K562 (cell line): ENCODE measurements at regions not wholly inside any gene's neighbourhood (a gene's known extent, or its start where the extent isn't known, plus 50 kb on each side); places are given as distances from the start of the nearest gene placed in this dataset.

Experiments used
- ATAC-seq: fragments of 200-7000 bp; cut with Tn5 transposase; 3 replicates; pipeline ENCODE4 v1.9.1; 2020; ENCODE audit warnings: moderate library complexity
- BruUV-seq: library from RNA; stranded (reverse); fragments of 400-500 nt; replicated peaks from 2 replicates; lab custom pipeline; 2021; lab: Mats Ljungman, UMichigan
- CTCF ChIA-PET: fragments of 300-600 bp; formaldehyde crosslinking; extraction: SDS; loops from one replicate; lab custom pipeline; 2021; ENCODE audit warnings: low intra/inter-chr PET ratio; lab: Yijun Ruan, JAX
- POLR2A ChIA-PET: fragments of 300-600, 350-650 bp; sonication (Branson Sonifier 250); formaldehyde crosslinking; extraction: SDS; loops from one replicate; lab custom pipeline; 2021; ENCODE audit warnings: antibody characterized with exemption, inconsistent platforms; lab: Yijun Ruan, JAX
- DNase-seq, 4 experiments: peaks; one replicate each; pipeline versions ENCODE4 v3.0.0 to v3.0.0-alpha.2; 2011 to 2018; ENCODE audit warnings: low spot score in 3 of 4, mixed read lengths in 3 of 4; ENCODE audit errors: extremely low read depth in 1 of 4
- FAIRE-seq: peaks from 2 replicates; lab custom pipeline; 2011; peaks lifted over from hg19 to GRCh38; lab: Jason Lieb, UNC
- H2AFZ ChIP-seq: 2 replicates; pipeline ENCODE4 v1.6.0; 2011; ENCODE audit warnings: low read depth, low read length, control low read depth, inconsistent platforms
- H3K27ac ChIP-seq: fragments of 200-600 bp; 3 replicates; pipeline ENCODE4 v1.8.0; 2011; ENCODE audit warnings: low read depth, mild to moderate bottlenecking, control low read depth, inconsistent platforms, low read length, moderate library complexity, mixed read lengths; ENCODE audit errors: extremely low read depth
- H3K27me3 ChIP-seq, 2 experiments: fragments of 300-600 bp in 1 of 2; 2 replicates in 1 of 2; 3 replicates in 1 of 2; pipeline versions ENCODE4 v1.6.0 to v1.8.0; 2011; ENCODE audit warnings: inconsistent platforms in 2 of 2, low read length in 2 of 2, mild to moderate bottlenecking in 1 of 2, mixed read lengths in 1 of 2, moderate library complexity in 1 of 2; ENCODE audit not compliant: control insufficient read depth in 2 of 2, insufficient read depth in 2 of 2
- H3K36me3 ChIP-seq: fragments of 300-600 bp; 3 replicates; pipeline ENCODE4 v1.8.0; 2011; ENCODE audit warnings: mild to moderate bottlenecking, low read length, inconsistent platforms; ENCODE audit not compliant: control insufficient read depth, insufficient read depth
- H3K4me1 ChIP-seq, 2 experiments: fragments of 200-600 bp in 1 of 2; replicated peaks in 1 of 2; 2 replicates in 1 of 2; 3 replicates in 1 of 2; pipeline versions ENCODE4 v1.5.1 to v1.8.0; 2011; ENCODE audit warnings: inconsistent platforms in 2 of 2, low read length in 2 of 2, mild to moderate bottlenecking in 1 of 2, mixed read lengths in 1 of 2, moderate library complexity in 1 of 2; ENCODE audit not compliant: control insufficient read depth in 2 of 2, insufficient read depth in 2 of 2
- H3K4me2 ChIP-seq: 2 replicates; pipeline ENCODE4 v1.6.1; 2011; ENCODE audit warnings: low read length, control low read depth, inconsistent platforms, mixed read lengths; ENCODE audit not compliant: insufficient read depth
- H3K4me3 ChIP-seq: fragments of 200-600 bp; sonication (generic), shearing (Covaris generic); 2 replicates; pipeline ENCODE4 v1.5.1; 2016; ENCODE audit warnings: control low read depth, inconsistent platforms
- H3K79me2 ChIP-seq: fragments of 200-600 bp; 3 replicates; pipeline ENCODE4 v1.8.0; 2011; ENCODE audit warnings: low read length, inconsistent platforms; ENCODE audit not compliant: control insufficient read depth, insufficient read depth
- H3K9ac ChIP-seq, 2 experiments: 2 replicates each; pipeline versions ENCODE4 v1.6.0 to v1.6.1; 2011; ENCODE audit warnings: low read depth in 2 of 2, low read length in 2 of 2, control low read depth in 1 of 2, inconsistent platforms in 1 of 2, mild to moderate bottlenecking in 1 of 2, mixed read lengths in 1 of 2; ENCODE audit not compliant: insufficient read depth in 1 of 2
- H3K9me1 ChIP-seq: one replicate; pipeline ENCODE4 v1.6.0; 2011; ENCODE audit warnings: inconsistent platforms, mild to moderate bottlenecking, low read length, moderate library complexity; ENCODE audit not compliant: control insufficient read depth, insufficient read depth
- H3K9me3 ChIP-seq: replicated peaks from 2 replicates; pipeline ENCODE4 v1.5.1; 2011; ENCODE audit warnings: low read depth, low read length, inconsistent platforms; ENCODE audit not compliant: control insufficient read depth, insufficient read depth
- H4K20me1 ChIP-seq: replicated peaks from 2 replicates; pipeline ENCODE4 v1.6.1; 2011; ENCODE audit warnings: low read length, inconsistent platforms, mixed read lengths; ENCODE audit not compliant: control insufficient read depth, insufficient read depth
- C11orf30 ChIP-seq: fragments of 450-650 bp; IDR thresholded peaks from 2 replicates; pipeline ENCODE4 v1.6.1; 2016; ENCODE audit warnings: low read depth, mild to moderate bottlenecking
- ERF ChIP-seq: fragments of 450-650 bp; formaldehyde crosslinking; IDR thresholded peaks from 2 replicates; pipeline ENCODE4 v1.4.0; 2020; ENCODE audit warnings: mild to moderate bottlenecking, mixed read lengths
- MCM7 ChIP-seq, 2 experiments: fragments of 450-650 bp; IDR thresholded peaks; 2 replicates each; pipeline ENCODE4 v1.6.1; 2016 to 2018
- NFIC ChIP-seq: fragments of 450-650 bp; IDR thresholded peaks from 2 replicates; pipeline ENCODE4 v1.6.1; 2017; ENCODE audit warnings: mild to moderate bottlenecking, inconsistent platforms
- PRPF4 ChIP-seq: fragments of 200-400 bp; formaldehyde crosslinking; IDR thresholded peaks from one replicate; pipeline ENCODE4 v1.6.1; 2017; ENCODE audit warnings: low read length, low read depth, mild to moderate bottlenecking; ENCODE audit not compliant: insufficient read depth, poor library complexity, severe bottlenecking
- SMAD1 ChIP-seq: fragments of 150-350 bp; IDR thresholded peaks from 2 replicates; pipeline ENCODE4 v1.6.1; 2014; ENCODE audit warnings: low read length, low read depth; ENCODE audit not compliant: partially characterized antibody
- ZEB2 ChIP-seq: fragments of 450-650 bp; IDR thresholded peaks from 2 replicates; pipeline ENCODE4 v1.6.1; 2016
- ZNF699 ChIP-seq: fragments of 250-450 bp; sonication (Bioruptor Pico); IDR thresholded peaks from 2 replicates; pipeline ENCODE4 v1.8.0; 2021; ENCODE audit warnings: mild to moderate bottlenecking, moderate library complexity; ENCODE audit not compliant: insufficient replicate concordance
- WGBS: fragments of 100-300 bp; shearing (Covaris generic); methylation state at CpG from one replicate; pipeline ENCODE4 v1.1.6; 2016; ENCODE audit warnings: low coverage, mixed read lengths; ENCODE audit not compliant: insufficient coverage; ENCODE audit errors: missing lambda C conversion rate; 5-methylcytosine and 5-hydroxymethylcytosine counted together
- in situ Hi-C: fragments of 300-500 bp; cut with MboI; formaldehyde crosslinking; loops from 4 replicates; pipeline ENCODE4 v1.15.0; 2018; ENCODE audit warnings: inconsistent platforms, mixed read lengths
- intact Hi-C: fragments of 100-400 bp; cut with micrococcal nuclease; formaldehyde crosslinking; loops from 2 replicates; pipeline ENCODE4 v1.14.2; 2022
- TF ChIP-seq, protein P1 (sequence below): fragments of 450-650 bp; IDR thresholded peaks from 2 replicates; pipeline ENCODE4 v1.6.1; 2016
- TF ChIP-seq, protein P2 (sequence below): fragments of 200-600 bp; sonication (generic); IDR thresholded peaks from one replicate; pipeline ENCODE4 v1.6.1; 2012; ENCODE audit warnings: mild to moderate bottlenecking, low read depth, low read length, inconsistent platforms

DNA sequence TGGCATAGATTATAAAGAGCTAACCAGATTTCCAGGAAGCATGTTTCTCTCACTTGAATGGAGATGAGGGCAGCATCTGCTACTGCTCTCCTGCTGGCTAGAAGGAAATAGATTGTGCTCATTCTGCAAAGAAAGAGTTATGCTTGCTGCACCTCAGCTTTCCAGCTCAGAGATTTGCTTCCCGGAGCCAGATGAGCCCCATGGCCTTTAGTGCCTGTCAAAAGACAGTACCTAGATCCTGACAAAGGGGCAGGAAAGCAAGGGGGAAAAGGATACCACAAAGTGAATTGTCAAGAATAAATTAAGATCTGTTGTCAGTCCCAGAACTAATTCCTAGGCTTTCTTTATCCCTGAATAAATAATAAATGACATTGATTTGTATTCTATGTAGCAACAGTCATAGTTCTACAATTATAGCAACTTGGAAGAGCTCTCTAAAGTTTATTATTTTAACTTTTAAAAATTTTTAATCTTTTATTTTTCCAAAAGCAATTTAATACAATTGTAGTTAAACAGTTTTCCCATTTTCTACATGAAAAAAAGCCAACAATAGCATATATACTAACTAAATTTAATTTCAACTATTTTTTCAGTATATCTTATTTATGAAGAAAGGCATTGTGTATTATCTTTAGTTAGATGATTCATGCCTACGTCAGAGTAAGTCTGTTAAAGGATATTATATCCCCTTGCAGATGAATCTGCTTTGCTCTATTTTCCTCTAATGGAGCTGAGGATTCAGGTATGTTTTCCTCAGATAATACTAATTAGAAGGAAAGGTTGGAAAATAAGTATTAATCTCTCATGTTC lies 306.1 kb upstream of the DDI1 start:
- Histone ChIP-seq H3K9me3 (no peaks in the 10 kb centered on the region), H3K27ac (no peak overlapping the region), H3K27me3 (no peaks in the 10 kb centered on the region), H3K36me3 (no peaks in the 10 kb centered on the region), H3K4me1 (no peaks in the 10 kb centered on the region), H4K20me1 (no peaks in the 10 kb centered on the region), H3K79me2 (no peaks in the 10 kb centered on the region), H3K4me3 (no peak overlapping the region), H2AFZ (no peak overlapping the region), H3K9ac (no peak overlapping the region), H3K9me1 (no peaks in the 10 kb centered on the region), H3K4me2 (no peak overlapping the region)
- intact Hi-C loops = no loop called here
- ATAC-seq (no peak), FAIRE-seq (no peak), DNase-seq (no peak)
- 0% methylated on average over 2 of the region's 2 CpGs for WGBS
- no TSS peak for BruUV-seq
- in situ Hi-C loops = no loop called here
- CTCF ChIA-PET = no interaction called here
- POLR2A ChIA-PET = no interaction called here
- TF ChIP-seq PRPF4 (no peak), NFIC (no peak), SMAD1 (no peak), ERF (CRISPR knock-in tag) (no peak), ZEB2 (no peak), MCM7 (IDR thresholded peaks at IDR 0.05) (no peak), ZNF699 (CRISPR knock-in tag) (no peak), C11orf30 (no peak)
- TF ChIP-seq, protein P1, sequence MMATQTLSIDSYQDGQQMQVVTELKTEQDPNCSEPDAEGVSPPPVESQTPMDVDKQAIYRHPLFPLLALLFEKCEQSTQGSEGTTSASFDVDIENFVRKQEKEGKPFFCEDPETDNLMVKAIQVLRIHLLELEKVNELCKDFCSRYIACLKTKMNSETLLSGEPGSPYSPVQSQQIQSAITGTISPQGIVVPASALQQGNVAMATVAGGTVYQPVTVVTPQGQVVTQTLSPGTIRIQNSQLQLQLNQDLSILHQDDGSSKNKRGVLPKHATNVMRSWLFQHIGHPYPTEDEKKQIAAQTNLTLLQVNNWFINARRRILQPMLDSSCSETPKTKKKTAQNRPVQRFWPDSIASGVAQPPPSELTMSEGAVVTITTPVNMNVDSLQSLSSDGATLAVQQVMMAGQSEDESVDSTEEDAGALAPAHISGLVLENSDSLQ = no peak
- TF ChIP-seq, protein P2, sequence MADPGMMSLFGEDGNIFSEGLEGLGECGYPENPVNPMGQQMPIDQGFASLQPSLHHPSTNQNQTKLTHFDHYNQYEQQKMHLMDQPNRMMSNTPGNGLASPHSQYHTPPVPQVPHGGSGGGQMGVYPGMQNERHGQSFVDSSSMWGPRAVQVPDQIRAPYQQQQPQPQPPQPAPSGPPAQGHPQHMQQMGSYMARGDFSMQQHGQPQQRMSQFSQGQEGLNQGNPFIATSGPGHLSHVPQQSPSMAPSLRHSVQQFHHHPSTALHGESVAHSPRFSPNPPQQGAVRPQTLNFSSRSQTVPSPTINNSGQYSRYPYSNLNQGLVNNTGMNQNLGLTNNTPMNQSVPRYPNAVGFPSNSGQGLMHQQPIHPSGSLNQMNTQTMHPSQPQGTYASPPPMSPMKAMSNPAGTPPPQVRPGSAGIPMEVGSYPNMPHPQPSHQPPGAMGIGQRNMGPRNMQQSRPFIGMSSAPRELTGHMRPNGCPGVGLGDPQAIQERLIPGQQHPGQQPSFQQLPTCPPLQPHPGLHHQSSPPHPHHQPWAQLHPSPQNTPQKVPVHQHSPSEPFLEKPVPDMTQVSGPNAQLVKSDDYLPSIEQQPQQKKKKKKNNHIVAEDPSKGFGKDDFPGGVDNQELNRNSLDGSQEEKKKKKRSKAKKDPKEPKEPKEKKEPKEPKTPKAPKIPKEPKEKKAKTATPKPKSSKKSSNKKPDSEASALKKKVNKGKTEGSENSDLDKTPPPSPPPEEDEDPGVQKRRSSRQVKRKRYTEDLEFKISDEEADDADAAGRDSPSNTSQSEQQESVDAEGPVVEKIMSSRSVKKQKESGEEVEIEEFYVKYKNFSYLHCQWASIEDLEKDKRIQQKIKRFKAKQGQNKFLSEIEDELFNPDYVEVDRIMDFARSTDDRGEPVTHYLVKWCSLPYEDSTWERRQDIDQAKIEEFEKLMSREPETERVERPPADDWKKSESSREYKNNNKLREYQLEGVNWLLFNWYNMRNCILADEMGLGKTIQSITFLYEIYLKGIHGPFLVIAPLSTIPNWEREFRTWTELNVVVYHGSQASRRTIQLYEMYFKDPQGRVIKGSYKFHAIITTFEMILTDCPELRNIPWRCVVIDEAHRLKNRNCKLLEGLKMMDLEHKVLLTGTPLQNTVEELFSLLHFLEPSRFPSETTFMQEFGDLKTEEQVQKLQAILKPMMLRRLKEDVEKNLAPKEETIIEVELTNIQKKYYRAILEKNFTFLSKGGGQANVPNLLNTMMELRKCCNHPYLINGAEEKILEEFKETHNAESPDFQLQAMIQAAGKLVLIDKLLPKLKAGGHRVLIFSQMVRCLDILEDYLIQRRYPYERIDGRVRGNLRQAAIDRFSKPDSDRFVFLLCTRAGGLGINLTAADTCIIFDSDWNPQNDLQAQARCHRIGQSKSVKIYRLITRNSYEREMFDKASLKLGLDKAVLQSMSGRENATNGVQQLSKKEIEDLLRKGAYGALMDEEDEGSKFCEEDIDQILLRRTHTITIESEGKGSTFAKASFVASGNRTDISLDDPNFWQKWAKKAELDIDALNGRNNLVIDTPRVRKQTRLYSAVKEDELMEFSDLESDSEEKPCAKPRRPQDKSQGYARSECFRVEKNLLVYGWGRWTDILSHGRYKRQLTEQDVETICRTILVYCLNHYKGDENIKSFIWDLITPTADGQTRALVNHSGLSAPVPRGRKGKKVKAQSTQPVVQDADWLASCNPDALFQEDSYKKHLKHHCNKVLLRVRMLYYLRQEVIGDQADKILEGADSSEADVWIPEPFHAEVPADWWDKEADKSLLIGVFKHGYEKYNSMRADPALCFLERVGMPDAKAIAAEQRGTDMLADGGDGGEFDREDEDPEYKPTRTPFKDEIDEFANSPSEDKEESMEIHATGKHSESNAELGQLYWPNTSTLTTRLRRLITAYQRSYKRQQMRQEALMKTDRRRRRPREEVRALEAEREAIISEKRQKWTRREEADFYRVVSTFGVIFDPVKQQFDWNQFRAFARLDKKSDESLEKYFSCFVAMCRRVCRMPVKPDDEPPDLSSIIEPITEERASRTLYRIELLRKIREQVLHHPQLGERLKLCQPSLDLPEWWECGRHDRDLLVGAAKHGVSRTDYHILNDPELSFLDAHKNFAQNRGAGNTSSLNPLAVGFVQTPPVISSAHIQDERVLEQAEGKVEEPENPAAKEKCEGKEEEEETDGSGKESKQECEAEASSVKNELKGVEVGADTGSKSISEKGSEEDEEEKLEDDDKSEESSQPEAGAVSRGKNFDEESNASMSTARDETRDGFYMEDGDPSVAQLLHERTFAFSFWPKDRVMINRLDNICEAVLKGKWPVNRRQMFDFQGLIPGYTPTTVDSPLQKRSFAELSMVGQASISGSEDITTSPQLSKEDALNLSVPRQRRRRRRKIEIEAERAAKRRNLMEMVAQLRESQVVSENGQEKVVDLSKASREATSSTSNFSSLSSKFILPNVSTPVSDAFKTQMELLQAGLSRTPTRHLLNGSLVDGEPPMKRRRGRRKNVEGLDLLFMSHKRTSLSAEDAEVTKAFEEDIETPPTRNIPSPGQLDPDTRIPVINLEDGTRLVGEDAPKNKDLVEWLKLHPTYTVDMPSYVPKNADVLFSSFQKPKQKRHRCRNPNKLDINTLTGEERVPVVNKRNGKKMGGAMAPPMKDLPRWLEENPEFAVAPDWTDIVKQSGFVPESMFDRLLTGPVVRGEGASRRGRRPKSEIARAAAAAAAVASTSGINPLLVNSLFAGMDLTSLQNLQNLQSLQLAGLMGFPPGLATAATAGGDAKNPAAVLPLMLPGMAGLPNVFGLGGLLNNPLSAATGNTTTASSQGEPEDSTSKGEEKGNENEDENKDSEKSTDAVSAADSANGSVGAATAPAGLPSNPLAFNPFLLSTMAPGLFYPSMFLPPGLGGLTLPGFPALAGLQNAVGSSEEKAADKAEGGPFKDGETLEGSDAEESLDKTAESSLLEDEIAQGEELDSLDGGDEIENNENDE = no peak
